Activated CD8-positive, alpha-beta memory T cell treated with anti-CD3 and anti-CD28 coated beads, Interleukin-2, amount 50 U/mL, for 1 hour (primary cell): ENCODE measurements at regions not wholly inside any gene's neighbourhood (a gene's known extent, or its start where the extent isn't known, plus 50 kb on each side); places are given as distances from the start of the nearest gene placed in this dataset.

Source experiments
- DNase-seq: peaks from one replicate; pipeline ENCODE4 v3.0.0-alpha.2; 2020; ENCODE audit errors: extremely low read depth

GRCh38 chr13:58187881-58188280, 556.3 kb downstream of the PCDH17 start:
- no peak for DNase-seq

GRCh38 chr13:58190577-58190976, 559.0 kb downstream of the PCDH17 start:
- no peak for DNase-seq

- no peak for DNase-seq
Observed at GRCh38 chr13:58191754-58192153, 560.2 kb downstream of the PCDH17 start.

GRCh38 chr13:58202099-58202498, 570.6 kb downstream of the PCDH17 start:
- DNase-seq = no peak

GRCh38 chr13:58207501-58207900, 576.0 kb downstream of the PCDH17 start:
- DNase-seq = no peak

GRCh38 chr13:58235454-58235853, 603.9 kb downstream of the PCDH17 start:
- no peak for DNase-seq

GRCh38 chr13:58238972-58239773, 607.6 kb downstream of the PCDH17 start:
- no peak for DNase-seq

- no peak for DNase-seq
Observed at GRCh38 chr13:58239774-58240268, 608.3 kb downstream of the PCDH17 start.

GRCh38 chr13:58247080-58247479, 615.5 kb downstream of the PCDH17 start:
- DNase-seq = no peak

- no peak for DNase-seq
Observed at GRCh38 chr13:58254943-58255342, 623.4 kb downstream of the PCDH17 start.

GRCh38 chr13:58266271-58266670, 634.7 kb downstream of the PCDH17 start:
- no peak for DNase-seq

- no peak for DNase-seq
Observed at GRCh38 chr13:58298556-58299135, 667.1 kb downstream of the PCDH17 start.

GRCh38 chr13:58300224-58300623, 668.7 kb downstream of the PCDH17 start:
- no peak for DNase-seq

GRCh38 chr13:58300974-58301681, 669.6 kb downstream of the PCDH17 start:
- DNase-seq = no peak

GRCh38 chr13:58302349-58302748, 670.8 kb downstream of the PCDH17 start:
- DNase-seq = no peak

GRCh38 chr13:58306062-58306461, 674.5 kb downstream of the PCDH17 start:
- DNase-seq = no peak

GRCh38 chr13:58313219-58313618, 681.7 kb downstream of the PCDH17 start:
- no peak for DNase-seq

- no peak for DNase-seq
Observed at GRCh38 chr13:58318495-58319167, 687.1 kb downstream of the PCDH17 start.

GRCh38 chr13:58324161-58324560, 692.6 kb downstream of the PCDH17 start:
- DNase-seq = no peak

GRCh38 chr13:58329746-58330145, 698.2 kb downstream of the PCDH17 start:
- no peak for DNase-seq

- no peak for DNase-seq
Observed at GRCh38 chr13:58340895-58341294, 709.4 kb downstream of the PCDH17 start.

- DNase-seq = no peak
Observed at GRCh38 chr13:58341318-58341717, 709.8 kb downstream of the PCDH17 start.
